ENCODE measurements at regions not wholly inside any gene's neighbourhood (a gene's known extent, or its start where the extent isn't known, plus 50 kb on each side); places are given as distances from the start of the nearest gene placed in this dataset.
"Not testable (repeated sequence)": the region's sequence is repeated elsewhere in the genome, so short reads cannot be mapped to it uniquely, and the experiment has no call there.

DNA sequence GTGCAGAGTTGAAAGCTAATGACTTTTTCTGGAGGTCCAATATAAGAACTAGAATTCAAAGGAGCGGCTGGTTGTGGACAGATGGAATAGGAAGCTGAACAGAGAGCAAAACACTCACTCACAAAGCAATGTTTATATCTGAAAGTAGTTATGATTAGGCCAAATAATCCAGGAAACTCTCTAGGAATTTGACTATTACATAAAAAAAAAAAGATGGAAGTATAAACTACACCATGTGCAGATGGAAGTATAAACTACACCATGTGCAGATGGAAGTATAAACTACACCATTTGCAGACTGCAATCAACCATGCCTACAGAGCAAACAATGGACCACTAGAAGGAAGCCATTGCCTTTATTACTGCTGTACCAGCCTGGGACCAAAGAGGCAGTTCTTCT lies 771.1 kb downstream of the BRINP3 start:
- no peaks in the 10 kb centered on the region for H3K27me3 Mint-ChIP-seq
- H3K27ac Mint-ChIP-seq, result no peak overlapping the region
- H3K9me3 Mint-ChIP-seq, result peaks cover 19% of the 10 kb centered on the region
- H3K4me3 Mint-ChIP-seq, result no peak overlapping the region
- no peaks in the 10 kb centered on the region for H3K36me3 Mint-ChIP-seq
- no peaks in the 10 kb centered on the region for H3K4me1 Mint-ChIP-seq

GRCh38 chr1:189708674-189709073 lies 769.0 kb downstream of the BRINP3 start:
- H3K9me3 Mint-ChIP-seq, result peaks cover 19% of the 10 kb centered on the region
- no peak overlapping the region for H3K4me3 Mint-ChIP-seq
- no peaks in the 10 kb centered on the region for H3K27me3 Mint-ChIP-seq
- no peaks in the 10 kb centered on the region for H3K36me3 Mint-ChIP-seq
- no peaks in the 10 kb centered on the region for H3K4me1 Mint-ChIP-seq
- no peak overlapping the region for H3K27ac Mint-ChIP-seq

- H3K4me1 Mint-ChIP-seq, H3K9me3 Mint-ChIP-seq, H3K27me3 Mint-ChIP-seq, H3K36me3 Mint-ChIP-seq, H3K27ac Mint-ChIP-seq, H3K4me3 Mint-ChIP-seq: not testable (repeated sequence)
Measured at GRCh38 chr1:189718147-189718795, 759.4 kb downstream of the BRINP3 start.

DNA sequence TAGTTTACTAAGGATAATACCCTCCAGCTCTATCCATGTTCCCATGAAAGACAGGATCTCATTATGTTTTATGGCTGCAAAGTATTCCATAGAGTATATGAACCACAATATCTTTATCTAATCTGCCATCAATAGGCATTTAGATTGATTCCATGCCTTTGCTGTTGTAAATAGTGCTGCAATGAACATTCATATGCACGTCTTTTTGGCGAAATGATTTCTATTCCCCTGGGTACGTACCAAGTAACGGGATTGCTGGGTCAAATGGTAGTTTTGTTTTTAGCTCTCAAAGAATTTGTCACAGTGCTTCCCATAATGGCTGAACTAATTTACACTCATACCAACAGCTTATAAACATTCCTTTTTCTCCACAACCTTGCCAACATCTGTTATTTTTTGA lies 750.9 kb downstream of the BRINP3 start:
- no peaks in the 10 kb centered on the region for H3K36me3 Mint-ChIP-seq
- H3K27me3 Mint-ChIP-seq, result no peaks in the 10 kb centered on the region
- H3K4me3 Mint-ChIP-seq, result no peak overlapping the region
- no peak overlapping the region for H3K27ac Mint-ChIP-seq
- no peaks in the 10 kb centered on the region for H3K4me1 Mint-ChIP-seq
- peaks cover 13% of the 10 kb centered on the region for H3K9me3 Mint-ChIP-seq

DNA sequence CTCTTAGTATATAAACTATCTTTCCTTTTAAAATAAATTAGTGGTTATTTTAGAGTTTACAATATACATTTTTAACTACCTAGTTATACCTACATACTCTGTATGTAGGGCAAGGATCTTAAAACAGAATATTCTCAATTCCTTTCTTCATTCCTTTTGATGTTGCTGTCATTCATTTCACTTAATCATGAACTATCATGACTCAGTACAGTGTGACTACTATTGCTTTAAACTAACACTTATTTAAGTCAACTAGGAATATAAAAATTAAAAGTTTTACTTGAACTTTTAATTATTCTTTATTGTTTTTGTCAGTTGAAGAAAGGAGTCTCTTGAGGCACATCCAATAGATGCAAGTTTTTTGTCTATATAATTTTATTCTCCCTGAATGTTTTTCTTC lies 726.4 kb downstream of the BRINP3 start:
- H3K9me3 Mint-ChIP-seq, result peaks cover 5% of the 10 kb centered on the region
- H3K4me3 Mint-ChIP-seq, result no peak overlapping the region
- no peaks in the 10 kb centered on the region for H3K27me3 Mint-ChIP-seq
- H3K4me1 Mint-ChIP-seq, result no peaks in the 10 kb centered on the region
- H3K36me3 Mint-ChIP-seq, result no peaks in the 10 kb centered on the region
- H3K27ac Mint-ChIP-seq, result no peak overlapping the region

DNA sequence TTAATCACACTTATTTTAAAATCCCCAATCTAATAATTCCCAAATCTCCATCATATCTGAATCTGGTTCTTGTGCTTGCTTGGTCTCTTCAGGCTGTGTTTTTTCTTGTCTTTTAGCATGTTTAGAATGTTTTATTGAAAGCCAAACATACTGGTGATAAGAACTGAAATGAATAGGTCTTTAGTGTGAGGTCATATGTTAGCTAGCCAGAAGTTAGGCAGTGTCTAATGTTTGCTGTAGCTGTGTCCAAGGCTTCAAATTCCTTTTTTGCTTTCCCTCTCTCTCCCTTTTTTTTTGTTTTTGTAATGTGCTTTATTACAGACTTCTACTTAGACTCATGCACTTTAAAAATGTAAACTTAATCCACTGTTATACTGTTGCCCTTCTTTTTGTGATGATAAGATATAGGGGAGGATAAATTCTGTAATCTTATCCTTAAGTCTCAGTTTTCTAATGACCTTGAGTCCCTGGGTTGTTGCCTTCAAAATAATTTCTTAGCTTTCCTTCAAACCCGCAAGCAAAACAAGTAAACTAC lies 725.1 kb downstream of the BRINP3 start:
- Mint-ChIP-seq H3K27me3 (no peaks in the 10 kb centered on the region), H3K9me3 (peaks cover 5% of the 10 kb centered on the region), H3K4me3 (no peak overlapping the region), H3K27ac (no peak overlapping the region), H3K36me3 (no peaks in the 10 kb centered on the region), H3K4me1 (no peaks in the 10 kb centered on the region)

- H3K9me3 Mint-ChIP-seq, H3K4me1 Mint-ChIP-seq, H3K27me3 Mint-ChIP-seq, H3K4me3 Mint-ChIP-seq, H3K27ac Mint-ChIP-seq, H3K36me3 Mint-ChIP-seq: not testable (repeated sequence)
Measured at GRCh38 chr1:189755100-189755499, 722.6 kb downstream of the BRINP3 start.

DNA sequence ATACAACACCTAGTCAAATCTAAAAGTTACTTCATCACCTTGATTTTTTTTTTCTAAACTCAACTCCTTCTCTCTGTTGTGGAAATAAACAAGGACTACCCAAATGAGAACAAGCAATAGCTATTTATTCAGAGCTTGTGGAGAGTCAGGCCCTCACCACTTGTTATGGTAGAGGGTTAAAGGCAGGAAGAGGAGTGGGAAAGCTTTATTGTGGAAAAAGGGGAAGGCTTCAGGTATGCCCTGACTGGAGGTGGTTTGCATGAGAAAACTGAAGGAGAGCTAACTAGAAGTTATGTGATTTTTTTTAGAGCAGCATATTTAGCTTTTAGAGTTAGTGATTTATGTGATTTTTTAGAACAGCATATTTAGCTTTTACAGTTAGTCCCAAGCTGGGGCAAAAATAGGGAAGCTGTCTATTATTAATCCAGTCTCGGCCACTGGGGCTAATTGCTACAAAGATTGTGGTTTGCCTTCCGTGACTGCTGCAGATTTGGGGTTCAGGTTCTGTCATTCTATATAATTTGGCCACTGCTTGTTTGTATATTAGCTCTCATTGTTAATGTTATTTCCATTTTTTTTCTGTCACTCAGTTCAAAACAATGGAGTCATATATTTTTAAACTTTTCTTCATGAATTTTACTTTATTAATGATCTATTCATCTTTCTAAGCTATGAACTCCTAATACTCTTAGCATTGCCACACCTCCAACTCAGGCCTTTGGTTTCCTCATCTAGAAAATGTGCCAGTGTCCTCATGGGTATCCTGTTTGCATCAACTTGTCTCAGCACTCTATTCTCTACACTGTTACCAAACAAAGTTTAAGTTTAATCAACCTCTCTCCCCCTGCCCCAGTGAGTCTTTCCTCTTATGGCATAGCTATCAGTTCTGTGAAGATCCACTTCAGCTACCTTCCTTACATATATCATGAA lies 713.0 kb downstream of the BRINP3 start:
- Mint-ChIP-seq H3K36me3 (no peaks in the 10 kb centered on the region), H3K4me3 (no peak overlapping the region), H3K9me3 (peaks cover 19% of the 10 kb centered on the region), H3K27ac (no peak overlapping the region), H3K4me1 (no peaks in the 10 kb centered on the region), H3K27me3 (no peaks in the 10 kb centered on the region)

DNA sequence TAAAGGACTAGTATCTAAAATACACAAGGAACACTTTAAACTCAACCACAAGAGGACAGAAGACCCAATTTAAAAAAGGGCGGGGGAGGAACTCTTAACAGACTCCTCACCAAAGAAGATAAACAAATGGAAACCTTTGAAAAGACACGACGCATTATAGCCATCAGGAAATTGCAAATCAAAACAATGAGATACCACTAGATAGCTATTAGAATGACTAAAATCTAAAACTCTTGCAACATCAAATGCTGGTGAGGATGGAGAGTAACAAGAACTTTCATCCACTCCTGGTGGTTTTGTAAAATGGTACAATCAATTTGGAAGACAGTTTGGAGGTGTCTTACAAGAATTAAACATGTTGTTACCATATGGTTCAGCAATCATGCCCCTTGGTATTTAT lies 708.2 kb downstream of the BRINP3 start:
- no peak overlapping the region for H3K27ac Mint-ChIP-seq
- H3K36me3 Mint-ChIP-seq, result no peaks in the 10 kb centered on the region
- no peak overlapping the region for H3K4me3 Mint-ChIP-seq
- no peaks in the 10 kb centered on the region for H3K4me1 Mint-ChIP-seq
- peaks cover 30% of the 10 kb centered on the region for H3K9me3 Mint-ChIP-seq
- H3K27me3 Mint-ChIP-seq, result no peaks in the 10 kb centered on the region

GRCh38 chr1:189774721-189775287 lies 702.9 kb downstream of the BRINP3 start:
- no peak overlapping the region for H3K4me3 Mint-ChIP-seq
- H3K27me3 Mint-ChIP-seq, result no peaks in the 10 kb centered on the region
- peaks cover 9% of the 10 kb centered on the region for H3K9me3 Mint-ChIP-seq
- no peak overlapping the region for H3K27ac Mint-ChIP-seq
- H3K4me1 Mint-ChIP-seq, result no peaks in the 10 kb centered on the region
- no peaks in the 10 kb centered on the region for H3K36me3 Mint-ChIP-seq

DNA sequence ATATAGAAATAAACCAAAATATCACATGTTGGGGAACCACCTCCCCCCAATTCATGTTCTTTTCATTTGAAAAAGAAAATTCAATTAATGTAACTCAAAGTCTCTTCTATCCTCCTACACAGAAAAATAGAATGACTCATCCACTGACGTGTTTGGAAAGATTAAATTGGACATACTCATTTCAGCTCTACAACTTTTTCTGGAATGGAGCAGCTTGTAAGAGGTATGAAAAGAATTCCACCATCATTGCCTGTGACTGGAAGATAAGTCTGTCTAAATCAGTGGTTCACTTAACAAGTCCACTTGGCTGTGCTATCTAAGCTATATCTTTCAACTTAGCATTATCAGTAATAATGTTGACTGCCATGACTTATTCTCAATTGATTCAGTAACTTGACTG lies 702.3 kb downstream of the BRINP3 start:
- Mint-ChIP-seq H3K27ac (no peak overlapping the region), H3K27me3 (no peaks in the 10 kb centered on the region), H3K9me3 (peaks cover 6% of the 10 kb centered on the region), H3K36me3 (no peaks in the 10 kb centered on the region), H3K4me3 (no peak overlapping the region), H3K4me1 (no peaks in the 10 kb centered on the region)

GRCh38 chr1:189779034-189779433 lies 698.6 kb downstream of the BRINP3 start:
- Mint-ChIP-seq H3K27me3 (no peaks in the 10 kb centered on the region), H3K27ac (no peak overlapping the region), H3K36me3 (no peaks in the 10 kb centered on the region), H3K4me1 (no peaks in the 10 kb centered on the region), H3K9me3 (no peaks in the 10 kb centered on the region), H3K4me3 (no peak overlapping the region)

DNA sequence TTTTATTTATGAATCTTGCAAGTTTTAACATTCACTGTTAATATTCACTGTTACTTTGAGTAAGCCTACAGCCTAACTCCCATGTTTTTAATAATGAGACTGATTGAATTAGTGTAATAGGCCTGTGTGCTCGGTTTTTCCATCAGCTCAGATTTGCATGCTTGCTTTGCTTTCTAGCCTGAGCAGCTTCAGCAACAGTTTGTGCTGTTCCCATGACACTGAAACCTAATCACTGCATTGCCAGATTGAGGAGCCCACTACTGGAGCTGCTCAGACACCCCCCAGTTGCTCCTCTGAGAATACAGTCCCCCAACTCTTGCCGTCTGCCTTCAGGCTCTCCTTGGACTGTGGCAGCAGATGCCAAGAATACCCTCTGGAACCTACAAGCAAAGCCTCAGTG lies 695.4 kb downstream of the BRINP3 start:
- Mint-ChIP-seq H3K27me3 (no peaks in the 10 kb centered on the region), H3K4me1 (no peaks in the 10 kb centered on the region), H3K4me3 (no peak overlapping the region), H3K9me3 (no peaks in the 10 kb centered on the region), H3K27ac (no peak overlapping the region), H3K36me3 (no peaks in the 10 kb centered on the region)

- Mint-ChIP-seq H3K9me3 (peaks cover 3% of the 10 kb centered on the region), H3K27me3 (no peaks in the 10 kb centered on the region), H3K4me1 (no peaks in the 10 kb centered on the region), H3K4me3 (no peak overlapping the region), H3K36me3 (no peaks in the 10 kb centered on the region), H3K27ac (no peak overlapping the region)
Measured at GRCh38 chr1:189783456-189783855, 694.2 kb downstream of the BRINP3 start.

DNA sequence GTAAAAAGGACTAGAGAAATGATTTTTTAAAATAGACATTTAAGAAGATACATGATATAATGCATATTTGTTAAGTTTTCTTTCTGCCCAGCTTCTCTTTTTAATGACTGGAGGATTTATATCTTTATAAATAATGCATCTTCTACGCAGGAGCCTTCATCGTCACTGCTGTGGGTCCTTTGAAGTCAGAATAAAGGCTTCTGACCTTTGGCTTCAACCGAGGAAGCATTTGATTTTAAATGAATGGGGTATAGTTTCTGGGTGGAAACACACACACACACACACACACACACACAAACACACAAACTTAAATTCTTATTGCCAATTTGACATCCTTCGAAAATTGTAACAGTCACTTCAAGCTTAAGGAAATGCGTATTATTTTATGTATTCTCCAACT lies 690.9 kb downstream of the BRINP3 start:
- H3K4me1 Mint-ChIP-seq, result no peaks in the 10 kb centered on the region
- H3K4me3 Mint-ChIP-seq, result no peak overlapping the region
- no peak overlapping the region for H3K27ac Mint-ChIP-seq
- H3K27me3 Mint-ChIP-seq, result no peaks in the 10 kb centered on the region
- peaks cover 5% of the 10 kb centered on the region for H3K9me3 Mint-ChIP-seq
- no peaks in the 10 kb centered on the region for H3K36me3 Mint-ChIP-seq

DNA sequence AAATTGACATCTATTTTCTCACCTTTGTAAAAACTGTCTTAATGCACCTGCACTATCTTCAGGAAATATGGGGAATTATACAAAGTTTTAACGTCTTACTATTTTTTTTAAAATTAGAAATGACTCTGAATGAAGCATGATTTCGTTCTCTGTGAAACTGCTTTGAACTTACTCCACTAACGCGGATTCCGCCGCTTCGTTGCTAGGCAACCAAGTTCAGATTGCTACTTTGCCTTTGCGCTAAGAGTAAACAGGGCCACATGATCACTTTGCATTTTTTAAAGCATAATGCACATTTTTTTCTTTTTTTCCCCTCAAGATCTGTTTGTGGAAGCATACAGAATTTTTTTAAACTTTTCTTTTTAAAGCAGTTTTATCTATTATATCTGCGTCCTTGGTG lies 690.5 kb downstream of the BRINP3 start:
- Mint-ChIP-seq H3K27me3 (no peaks in the 10 kb centered on the region), H3K4me3 (no peak overlapping the region), H3K4me1 (no peaks in the 10 kb centered on the region), H3K9me3 (peaks cover 5% of the 10 kb centered on the region), H3K36me3 (no peaks in the 10 kb centered on the region), H3K27ac (no peak overlapping the region)
